ENCODE measurements at regions not wholly inside any gene's neighbourhood (a gene's known extent, or its start where the extent isn't known, plus 50 kb on each side); places are given as distances from the start of the nearest gene placed in this dataset.

DNA sequence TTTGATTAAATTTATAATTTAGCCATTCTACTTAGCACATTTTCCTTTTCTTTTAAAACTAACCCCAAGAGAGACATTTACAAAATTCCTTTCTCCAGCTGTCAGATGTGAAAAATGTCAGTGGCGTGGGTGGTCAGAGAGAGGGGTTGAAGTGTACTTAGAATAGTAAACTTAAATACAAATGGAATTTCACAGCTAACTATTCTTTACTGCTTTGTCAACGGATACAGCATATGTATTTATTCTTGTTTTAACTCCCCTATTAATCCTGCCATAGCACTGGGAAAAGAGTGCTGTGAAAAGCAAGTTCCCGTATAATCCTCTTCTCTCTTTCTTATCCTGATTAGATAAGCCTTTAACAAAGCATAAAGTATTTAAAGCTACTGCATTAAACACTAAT is 191.4 kb upstream of the CHAC2 start:
- H3K27ac ChIP-seq (ENCODE audit: low read depth): no peak overlapping the region
- ATAC-seq: no peak

More for the DNA sequence above, 191.4 kb upstream of the CHAC2 start:
- no peak for TF ChIP-seq REST (IDR thresholded peaks at IDR 0.05; ENCODE audit: unreplicated experiment)
- TF ChIP-seq CREB1 (CRISPR knock-in tag; IDR thresholded peaks at IDR 0.05; ENCODE audit: low read depth): no peak
- TF ChIP-seq STAT1 (IDR thresholded peaks at IDR 0.05; ENCODE audit: unreplicated experiment): no peak
- no peak for TF ChIP-seq POLR2AphosphoS5 (IDR thresholded peaks at IDR 0.05; ENCODE audit: low read depth)
- no peak for TF ChIP-seq ZNF331 (CRISPR knock-in tag; IDR thresholded peaks at IDR 0.05; ENCODE audit: low read depth)
- no peak for TF ChIP-seq JUNB (IDR thresholded peaks at IDR 0.05; ENCODE audit: unreplicated experiment)
- TF ChIP-seq NANOG (IDR thresholded peaks at IDR 0.05; ENCODE audit: borderline replicate concordance): no peak
- TF ChIP-seq ZNF114 (CRISPR knock-in tag; IDR thresholded peaks at IDR 0.05): no peak
- no peak for TF ChIP-seq EZH2 (IDR thresholded peaks at IDR 0.05; ENCODE audit: low read depth, unreplicated experiment)
- no peak for TF ChIP-seq EZH2phosphoT487 (IDR thresholded peaks at IDR 0.05; ENCODE audit: unreplicated experiment)
- no peak for TF ChIP-seq CTCF (conservative IDR thresholded peaks at IDR 0.05; ENCODE audit: low read depth in 2 of 2)
- Mint-ChIP-seq H3K27ac (no peak overlapping the region), H3K4me3 (no peak overlapping the region), H3K4me1 (peaks cover 9% of the 10 kb centered on the region; the same call in 2 of the 3 replicates), H3K36me3 (ENCODE audit: low read depth) (no peaks in the 10 kb centered on the region), H3K9me3 (no peaks in the 10 kb centered on the region), H3K27me3 (ENCODE audit: insufficient read depth, low read depth, poor library complexity) (no peaks in the 10 kb centered on the region)
- Histone ChIP-seq H3K9me2 (ENCODE audit: insufficient read depth) (no peaks in the 10 kb centered on the region), H2AFZ (peak overlapping the region; percentile 39; the same call in 1 of the 2 replicates), H3K36me3 (ENCODE audit: insufficient read depth) (no peaks in the 10 kb centered on the region), H3F3A (replicated peaks; ENCODE audit: low read depth) (no peaks in the 10 kb centered on the region), H3K27me3 (ENCODE audit: insufficient read depth) (no peaks in the 10 kb centered on the region), H3K4me3 (no peak overlapping the region), H3K4me2 (no peak overlapping the region), H3K4me1 (ENCODE audit: insufficient read depth) (no peaks in the 10 kb centered on the region), H4K20me1 (replicated peaks; ENCODE audit: insufficient read depth) (no peaks in the 10 kb centered on the region), H3K79me2 (replicated peaks; ENCODE audit: insufficient read depth) (no peaks in the 10 kb centered on the region)
- DNase-seq (ENCODE audit: low spot score): no peak

All from GM23338 (cell line).